ENCODE measurements at regions not wholly inside any gene's neighbourhood (a gene's known extent, or its start where the extent isn't known, plus 50 kb on each side); places are given as distances from the start of the nearest gene placed in this dataset.

DNA sequence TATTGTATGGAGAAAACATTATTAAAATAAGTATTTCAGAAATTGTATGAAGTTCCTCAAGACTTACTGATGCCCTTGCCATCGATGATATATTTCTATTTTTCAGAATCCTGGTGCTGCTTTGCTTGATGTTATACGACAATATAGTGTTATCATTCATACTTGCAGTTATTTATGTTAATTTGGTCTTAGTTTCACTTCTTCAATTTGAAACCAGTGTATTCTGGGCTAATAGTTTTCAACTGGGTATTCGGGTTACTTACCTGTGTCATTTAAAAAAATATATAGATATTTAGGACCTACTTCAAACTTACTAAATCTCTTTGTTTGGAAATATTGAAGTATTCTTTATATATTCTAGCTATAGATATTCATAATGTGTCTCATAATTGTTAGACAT lies 1414.7 kb downstream of the C4orf33 start:
- DNase-seq (ENCODE audit: insufficient read length, low spot score, missing footprints), result no peak
- Histone ChIP-seq H3K36me3 (ENCODE audit: insufficient read depth, low read length) (no peaks in the 10 kb centered on the region), H3K79me2 (ENCODE audit: insufficient read depth, low read length) (no peaks in the 10 kb centered on the region), H4K20me1 (ENCODE audit: insufficient read depth, low read length) (no peaks in the 10 kb centered on the region), H3K27me3 (ENCODE audit: insufficient read depth, low read length) (no peaks in the 10 kb centered on the region), H2AFZ (ENCODE audit: low read length) (no peak overlapping the region), H3K9me3 (ENCODE audit: low read depth, low read length) (peaks cover 2% of the 10 kb centered on the region), H3K27ac (ENCODE audit: low read depth, low read length) (no peak overlapping the region), H3K4me1 (ENCODE audit: insufficient read depth, low read length) (no peaks in the 10 kb centered on the region), H3K4me2 (ENCODE audit: insufficient read depth, low read length) (no peak overlapping the region), H3K4me3 (ENCODE audit: insufficient read depth, low read length) (no peak overlapping the region)
- TF ChIP-seq, protein P1, sequence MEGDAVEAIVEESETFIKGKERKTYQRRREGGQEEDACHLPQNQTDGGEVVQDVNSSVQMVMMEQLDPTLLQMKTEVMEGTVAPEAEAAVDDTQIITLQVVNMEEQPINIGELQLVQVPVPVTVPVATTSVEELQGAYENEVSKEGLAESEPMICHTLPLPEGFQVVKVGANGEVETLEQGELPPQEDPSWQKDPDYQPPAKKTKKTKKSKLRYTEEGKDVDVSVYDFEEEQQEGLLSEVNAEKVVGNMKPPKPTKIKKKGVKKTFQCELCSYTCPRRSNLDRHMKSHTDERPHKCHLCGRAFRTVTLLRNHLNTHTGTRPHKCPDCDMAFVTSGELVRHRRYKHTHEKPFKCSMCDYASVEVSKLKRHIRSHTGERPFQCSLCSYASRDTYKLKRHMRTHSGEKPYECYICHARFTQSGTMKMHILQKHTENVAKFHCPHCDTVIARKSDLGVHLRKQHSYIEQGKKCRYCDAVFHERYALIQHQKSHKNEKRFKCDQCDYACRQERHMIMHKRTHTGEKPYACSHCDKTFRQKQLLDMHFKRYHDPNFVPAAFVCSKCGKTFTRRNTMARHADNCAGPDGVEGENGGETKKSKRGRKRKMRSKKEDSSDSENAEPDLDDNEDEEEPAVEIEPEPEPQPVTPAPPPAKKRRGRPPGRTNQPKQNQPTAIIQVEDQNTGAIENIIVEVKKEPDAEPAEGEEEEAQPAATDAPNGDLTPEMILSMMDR (IDR thresholded peaks at IDR 0.05; ENCODE audit: extremely low read depth, low read depth, low read length), result no peak

DNA sequence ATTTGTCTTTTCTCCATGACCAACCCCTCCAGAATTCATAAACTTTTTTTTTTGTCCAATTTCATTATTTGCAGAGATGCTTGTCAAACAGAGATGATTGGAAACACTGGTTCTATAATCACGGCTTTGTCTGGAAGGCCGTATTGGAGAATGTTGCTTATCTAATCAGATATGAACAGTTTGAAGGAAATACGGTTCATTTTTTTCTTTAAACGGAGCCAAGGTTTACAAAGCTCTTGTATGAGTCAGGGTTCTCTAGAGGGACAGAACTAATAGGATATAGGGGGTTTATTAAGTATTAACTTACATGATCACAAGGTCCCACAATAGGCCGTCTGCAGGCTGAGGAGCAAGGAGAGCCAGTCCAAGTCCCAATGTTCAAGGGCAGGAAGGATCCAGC lies 1415.8 kb downstream of the C4orf33 start:
- Histone ChIP-seq H3K4me1 (ENCODE audit: insufficient read depth, low read length) (no peaks in the 10 kb centered on the region), H3K27me3 (ENCODE audit: insufficient read depth, low read length) (no peaks in the 10 kb centered on the region), H3K4me2 (ENCODE audit: insufficient read depth, low read length) (no peak overlapping the region), H3K79me2 (ENCODE audit: insufficient read depth, low read length) (no peaks in the 10 kb centered on the region), H4K20me1 (ENCODE audit: insufficient read depth, low read length) (no peaks in the 10 kb centered on the region), H3K9me3 (ENCODE audit: low read depth, low read length) (peaks cover 2% of the 10 kb centered on the region), H3K27ac (ENCODE audit: low read depth, low read length) (no peak overlapping the region), H3K4me3 (ENCODE audit: insufficient read depth, low read length) (no peak overlapping the region), H2AFZ (ENCODE audit: low read length) (no peak overlapping the region), H3K36me3 (ENCODE audit: insufficient read depth, low read length) (no peaks in the 10 kb centered on the region)
- no peak for DNase-seq (ENCODE audit: insufficient read length, low spot score, missing footprints)
- TF ChIP-seq, protein P1 (IDR thresholded peaks at IDR 0.05; ENCODE audit: extremely low read depth, low read depth, low read length), result no peak

DNA sequence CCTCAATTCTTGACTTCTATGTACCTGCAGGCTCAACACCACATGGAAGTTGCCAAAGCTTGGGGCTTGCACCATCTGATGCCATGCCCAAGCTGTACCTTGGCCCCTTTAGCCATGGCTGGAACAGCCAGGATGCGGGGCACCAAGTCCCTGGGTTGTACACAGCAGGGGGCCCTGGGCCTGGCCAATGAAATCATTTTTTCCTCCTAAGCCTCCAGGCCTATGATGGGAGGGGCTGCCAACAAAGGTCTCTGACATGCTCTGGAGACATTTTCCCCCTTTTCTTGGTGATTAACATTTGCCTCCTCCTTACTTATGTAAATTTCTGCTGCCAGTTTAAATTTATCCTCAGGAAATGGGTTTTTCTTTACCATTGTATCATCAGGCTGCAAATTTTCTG lies 1428.1 kb downstream of the C4orf33 start:
- Histone ChIP-seq H3K4me1 (ENCODE audit: insufficient read depth, low read length) (no peaks in the 10 kb centered on the region), H3K9me3 (ENCODE audit: low read depth, low read length) (no peaks in the 10 kb centered on the region), H2AFZ (ENCODE audit: low read length) (no peak overlapping the region), H3K79me2 (ENCODE audit: insufficient read depth, low read length) (no peaks in the 10 kb centered on the region), H3K27me3 (ENCODE audit: insufficient read depth, low read length) (no peaks in the 10 kb centered on the region), H3K4me3 (ENCODE audit: insufficient read depth, low read length) (no peak overlapping the region), H4K20me1 (ENCODE audit: insufficient read depth, low read length) (no peaks in the 10 kb centered on the region), H3K36me3 (ENCODE audit: insufficient read depth, low read length) (no peaks in the 10 kb centered on the region), H3K27ac (ENCODE audit: low read depth, low read length) (no peak overlapping the region), H3K4me2 (ENCODE audit: insufficient read depth, low read length) (no peak overlapping the region)
- DNase-seq (ENCODE audit: insufficient read length, low spot score, missing footprints), result no peak
- TF ChIP-seq, protein P1 (IDR thresholded peaks at IDR 0.05; ENCODE audit: extremely low read depth, low read depth, low read length), result no peak

DNA sequence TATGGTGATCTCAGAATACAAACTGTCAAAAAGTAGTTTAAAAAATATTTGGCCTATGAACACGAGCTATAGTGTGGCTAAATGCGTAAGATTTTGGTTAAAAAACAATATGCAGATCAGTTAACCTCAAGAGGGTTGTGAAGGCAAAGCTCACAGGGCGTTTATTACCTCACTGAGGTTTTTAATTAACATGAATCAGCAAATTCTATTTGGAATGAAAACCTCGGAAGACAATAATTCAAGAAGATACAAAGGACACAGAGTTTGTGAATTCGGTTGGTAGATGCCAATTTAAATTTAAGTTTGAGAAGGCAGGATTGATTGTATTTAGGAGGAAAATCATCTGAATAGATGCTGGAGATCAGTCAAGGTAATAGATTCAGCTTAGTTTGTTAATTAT lies 1434.6 kb downstream of the C4orf33 start:
- Histone ChIP-seq H3K27ac (ENCODE audit: low read depth, low read length) (no peak overlapping the region), H3K4me3 (ENCODE audit: insufficient read depth, low read length) (no peak overlapping the region), H3K9me3 (ENCODE audit: low read depth, low read length) (no peaks in the 10 kb centered on the region), H3K4me1 (ENCODE audit: insufficient read depth, low read length) (no peaks in the 10 kb centered on the region), H3K4me2 (ENCODE audit: insufficient read depth, low read length) (no peak overlapping the region), H3K36me3 (ENCODE audit: insufficient read depth, low read length) (no peaks in the 10 kb centered on the region), H3K79me2 (ENCODE audit: insufficient read depth, low read length) (no peaks in the 10 kb centered on the region), H2AFZ (ENCODE audit: low read length) (no peak overlapping the region), H4K20me1 (ENCODE audit: insufficient read depth, low read length) (no peaks in the 10 kb centered on the region), H3K27me3 (ENCODE audit: insufficient read depth, low read length) (no peaks in the 10 kb centered on the region)
- TF ChIP-seq, protein P1 (IDR thresholded peaks at IDR 0.05; ENCODE audit: extremely low read depth, low read depth, low read length), result no peak
- DNase-seq (ENCODE audit: insufficient read length, low spot score, missing footprints), result no peak
